GM19468 (cell line): ENCODE measurements at regions not wholly inside any gene's neighbourhood (a gene's known extent, or its start where the extent isn't known, plus 50 kb on each side); places are given as distances from the start of the nearest gene placed in this dataset.
"Not testable (repeated sequence)": the region's sequence is repeated elsewhere in the genome, so short reads cannot be mapped to it uniquely, and the experiment has no call there.

Source experiments
- ATAC-seq: cut with Tn5 transposase; IDR thresholded peaks from one replicate; pipeline ENCODE4 v1.9.1; 2021; ENCODE audit warnings: mild to moderate bottlenecking, moderate library complexity, moderate number of reproducible peaks; ENCODE audit not compliant: unreplicated experiment; ENCODE audit errors: extremely low read depth

- no peak for ATAC-seq
Measured at GRCh38 chrX:127190381-127190780, 370.9 kb downstream of the PRR32 start.

- no peak for ATAC-seq
Measured at GRCh38 chrX:127207326-127207725, 387.8 kb downstream of the PRR32 start.

DNA sequence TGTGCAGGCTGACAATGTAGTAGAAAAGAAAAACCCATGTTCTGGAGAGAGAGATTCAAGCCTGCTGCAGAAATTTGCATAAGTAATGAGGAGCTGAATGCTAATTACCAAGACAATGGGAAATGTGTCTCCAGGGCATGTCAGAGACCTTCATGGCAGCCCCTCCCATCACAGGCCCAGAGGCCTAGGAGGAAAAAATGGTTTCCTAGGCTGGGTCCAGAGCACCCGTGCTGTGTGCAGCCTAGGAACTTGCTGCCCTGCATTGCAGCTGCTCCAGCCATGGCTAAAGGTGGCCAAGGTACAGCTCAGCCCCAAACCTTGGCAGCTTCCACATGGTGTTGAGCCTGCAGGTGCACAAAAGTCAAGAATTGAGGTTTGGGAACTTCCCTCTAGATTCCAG, 402.3 kb downstream of the PRR32 start:
- not testable (repeated sequence) for ATAC-seq

DNA sequence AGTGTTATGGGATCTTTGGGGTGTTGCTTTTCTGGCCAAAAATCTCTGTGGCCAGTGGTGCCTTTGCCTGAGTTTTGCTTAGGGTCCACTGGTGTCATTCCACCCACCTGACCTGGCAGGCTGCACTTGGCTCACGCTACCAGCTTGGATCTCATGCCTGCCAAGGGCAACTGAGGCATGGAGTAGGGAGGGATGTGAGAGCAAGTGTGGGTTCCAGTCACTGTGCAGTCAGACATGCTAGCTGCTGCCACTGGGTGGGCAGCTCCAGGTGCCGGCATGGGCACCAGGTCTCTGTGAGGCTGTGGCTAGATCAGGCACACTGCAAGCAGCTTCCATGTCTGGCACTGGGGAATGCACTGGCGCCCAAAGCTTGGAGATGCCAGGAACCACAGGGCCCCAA, 424.1 kb downstream of the PRR32 start:
- ATAC-seq, result no peak

DNA sequence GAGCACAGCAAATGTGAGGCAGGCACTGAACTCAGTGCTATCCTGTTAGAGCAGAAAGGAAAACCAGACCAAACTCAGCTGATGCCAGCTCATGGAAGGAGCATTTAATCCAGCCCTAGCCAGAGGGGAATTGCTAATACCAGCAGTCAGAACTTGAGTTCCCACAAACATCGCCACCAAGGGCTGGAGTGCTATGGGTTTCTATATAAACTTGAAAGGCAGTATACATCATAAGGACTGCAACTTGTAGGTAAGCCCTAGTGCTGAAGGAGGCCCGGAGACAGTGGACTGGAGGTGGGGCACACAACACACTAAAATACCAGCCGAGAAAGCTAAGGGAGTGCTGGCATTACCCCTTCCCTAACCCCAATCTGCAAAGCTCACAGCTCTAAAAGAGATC, 440.2 kb downstream of the PRR32 start:
- ATAC-seq, result no peak

DNA sequence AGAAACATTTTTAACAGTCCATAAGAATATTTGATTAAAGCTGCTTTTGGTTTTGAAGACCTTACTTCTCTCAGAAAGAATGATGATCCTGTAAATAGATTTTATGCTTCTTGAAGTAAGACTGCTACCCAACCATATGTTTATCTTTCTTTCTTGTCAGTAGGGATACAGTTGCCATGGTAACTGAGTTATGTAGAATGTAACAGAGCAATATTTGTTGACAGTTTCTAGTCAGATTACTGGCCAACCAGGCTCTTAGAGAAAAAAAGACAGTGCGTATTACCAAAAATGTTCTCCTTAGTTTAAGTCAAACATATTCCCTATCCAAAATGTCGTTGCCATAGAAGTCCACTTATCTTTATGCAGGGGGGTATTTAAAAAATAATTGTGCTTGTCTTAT, 456.8 kb downstream of the PRR32 start:
- ATAC-seq, result no peak

- no peak for ATAC-seq
Measured at GRCh38 chrX:127300511-127300910, 481.0 kb downstream of the PRR32 start.

DNA sequence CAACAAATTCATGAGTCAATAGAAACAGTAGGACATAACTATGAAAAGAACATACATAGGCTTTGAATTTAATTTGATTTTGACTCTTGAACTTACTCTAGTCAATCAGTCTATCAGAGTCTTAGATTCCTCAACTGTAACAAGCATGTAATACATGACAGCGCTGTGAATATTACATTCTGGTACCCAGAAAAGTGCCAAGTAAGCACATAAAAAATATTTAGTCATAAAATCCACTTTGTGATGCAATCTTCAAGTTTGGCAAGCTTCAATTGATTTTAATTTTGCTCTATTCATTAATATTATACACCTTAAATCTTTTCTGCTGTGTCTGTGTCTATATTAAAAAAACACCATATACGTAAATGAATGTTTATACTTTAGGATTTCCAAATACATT, 483.3 kb downstream of the PRR32 start:
- ATAC-seq, result no peak

- no peak for ATAC-seq
Measured at GRCh38 chrX:127305013-127305412, 485.5 kb downstream of the PRR32 start.

GRCh38 chrX:127306262-127306661, 486.7 kb downstream of the PRR32 start:
- no peak for ATAC-seq

DNA sequence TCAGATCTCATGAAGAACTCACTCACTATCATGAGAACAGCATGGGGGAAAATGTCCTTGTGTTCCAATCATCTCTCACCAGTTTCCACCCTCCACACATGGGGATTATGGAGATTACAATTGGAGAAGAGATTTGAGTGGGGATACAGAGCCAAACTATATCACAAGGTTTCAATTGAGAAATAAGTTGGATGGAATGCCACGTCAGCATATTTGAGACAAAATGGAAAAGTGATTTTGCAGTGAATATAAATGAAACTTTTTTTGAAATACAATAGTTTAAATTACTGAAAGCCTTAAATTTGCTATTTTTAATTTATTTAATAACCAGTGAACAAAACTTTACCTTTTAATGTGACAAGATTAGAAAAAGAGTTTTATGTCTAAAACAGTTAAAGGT, 494.1 kb downstream of the PRR32 start:
- no peak for ATAC-seq

DNA sequence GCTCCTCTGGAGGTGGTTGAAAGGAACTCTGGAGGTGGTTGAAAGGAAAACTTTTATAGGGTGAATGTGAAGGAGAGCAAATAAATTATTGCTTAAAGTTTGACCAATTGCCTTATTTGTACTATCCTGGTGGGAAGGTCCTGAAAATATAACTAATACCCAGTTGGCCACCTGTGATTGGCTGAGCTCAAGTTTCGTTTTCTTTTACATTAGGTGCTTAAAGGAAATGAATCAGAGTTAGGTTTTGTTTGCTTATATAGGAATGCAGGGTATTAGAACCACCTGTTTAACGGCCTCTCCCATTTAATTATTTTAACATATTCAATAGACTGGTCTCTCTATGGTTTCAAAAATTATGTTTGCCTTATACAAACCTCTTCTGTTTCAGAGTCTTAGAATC, 497.6 kb downstream of the PRR32 start:
- no peak for ATAC-seq

DNA sequence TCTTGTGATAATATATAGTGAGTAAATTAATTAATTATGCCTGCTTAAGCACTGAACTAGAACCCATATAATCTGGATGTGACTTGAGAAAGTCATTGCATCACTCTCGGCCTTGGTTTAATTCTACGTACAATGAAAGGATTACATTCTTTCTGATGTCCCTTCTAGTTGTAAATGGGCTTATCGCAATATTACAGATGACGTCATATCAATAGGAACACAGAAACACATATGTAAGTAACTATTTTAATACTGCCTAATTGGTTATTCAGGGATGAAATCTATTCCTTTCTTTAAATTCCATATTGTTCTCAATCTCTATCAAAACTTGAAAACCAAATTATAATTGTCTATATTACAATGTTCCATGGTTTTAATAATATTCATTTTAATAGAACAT, 504.6 kb downstream of the PRR32 start:
- ATAC-seq, result no peak
